ENCODE measurements at regions not wholly inside any gene's neighbourhood (a gene's known extent, or its start where the extent isn't known, plus 50 kb on each side); places are given as distances from the start of the nearest gene placed in this dataset.
"Not testable (repeated sequence)": the region's sequence is repeated elsewhere in the genome, so short reads cannot be mapped to it uniquely, and the experiment has no call there.

- DNase-seq, result no peak
These were observed 520.9 kb downstream of the HTR1B start for GRCh38 chr6:76942203-76942966.

- peak; percentile 45 for DNase-seq
These were observed 523.1 kb downstream of the HTR1B start for GRCh38 chr6:76940191-76940590.

GRCh38 chr6:76914737-76915136 is 548.6 kb downstream of the HTR1B start:
- no peak for DNase-seq

DNA sequence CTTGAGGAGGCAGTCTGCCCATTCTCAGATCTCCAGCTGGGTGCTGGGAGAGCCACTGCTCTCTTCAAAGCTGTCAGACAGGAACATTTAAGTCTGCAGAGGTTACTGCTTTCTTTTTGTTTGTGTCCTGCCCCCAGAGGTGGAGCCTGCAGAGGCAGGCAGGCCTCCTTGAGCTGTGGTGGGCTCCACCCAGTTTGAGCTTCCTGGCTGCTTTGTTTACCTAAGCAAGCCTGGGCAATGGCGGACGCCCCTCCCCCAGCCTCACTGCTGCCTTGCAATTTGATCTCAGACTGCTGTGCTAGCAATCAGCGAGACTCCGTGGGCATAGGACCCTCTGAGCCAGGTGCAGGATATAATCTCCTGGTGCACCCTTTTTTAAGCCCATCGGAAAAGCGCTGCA is 557.8 kb downstream of the HTR1B start:
- DNase-seq, result not testable (repeated sequence)

- DNase-seq, result no peak
These were observed 570.7 kb downstream of the HTR1B start for GRCh38 chr6:76892542-76892941.

DNA sequence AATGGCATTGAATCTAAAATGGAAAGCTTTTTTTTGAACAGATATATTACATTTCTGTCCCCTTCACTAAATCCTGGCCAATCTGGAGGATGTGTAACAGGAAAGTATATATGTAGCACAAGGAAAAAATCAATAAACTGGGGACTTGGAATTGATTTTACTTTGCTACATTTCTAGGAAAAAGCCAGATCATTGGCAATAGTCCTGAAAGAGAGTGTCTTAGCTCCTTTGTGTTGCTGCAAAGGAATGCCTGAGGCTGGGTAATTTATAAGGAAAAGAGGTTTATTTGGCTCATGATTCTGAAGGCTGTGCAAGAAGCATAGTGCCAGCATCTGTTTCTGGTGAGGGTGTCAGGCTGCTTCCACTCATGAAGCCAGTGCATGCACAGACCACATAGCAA is 574.9 kb downstream of the HTR1B start:
- DNase-seq, result no peak

DNA sequence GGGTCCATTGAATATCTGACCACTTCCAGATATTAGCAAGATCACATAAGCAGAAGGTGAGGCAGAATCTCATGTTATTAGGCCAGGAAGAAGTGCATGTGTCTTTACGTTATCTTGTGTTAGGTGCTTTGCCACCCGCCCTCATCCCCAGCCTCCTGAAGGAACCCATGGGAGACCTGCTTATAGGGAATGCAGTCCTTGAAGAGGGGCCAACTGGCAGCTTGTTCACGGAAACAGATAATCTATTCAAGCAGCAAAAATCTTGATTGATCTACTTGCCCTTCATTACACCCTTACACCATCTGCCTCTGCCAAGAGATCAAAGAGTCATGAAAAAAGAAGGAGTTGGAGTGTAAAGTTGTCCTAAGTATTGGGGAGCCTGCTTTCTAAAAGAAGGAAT is 576.4 kb downstream of the HTR1B start:
- DNase-seq, result no peak

DNA sequence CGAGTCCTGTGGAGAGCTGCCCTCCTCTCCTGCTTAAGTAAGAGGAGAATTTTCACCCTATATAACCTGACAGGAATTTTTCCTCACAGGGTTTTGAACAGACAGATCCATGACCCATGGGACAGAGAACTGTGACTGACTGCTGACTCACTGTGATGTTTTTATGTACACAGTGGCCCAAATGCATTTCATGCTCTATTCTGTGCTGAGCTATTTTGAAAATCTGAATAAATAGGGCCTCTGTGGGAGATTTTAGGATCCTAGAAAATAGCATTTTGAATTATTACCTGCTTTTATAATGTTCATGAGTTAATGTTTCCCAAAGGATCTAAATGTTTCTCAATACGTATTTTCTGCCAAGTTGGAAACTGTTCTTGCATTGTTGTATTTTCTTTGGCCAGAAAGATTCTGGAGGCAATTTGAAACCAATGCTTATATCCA is 577.4 kb downstream of the HTR1B start:
- no peak for DNase-seq

- no peak for DNase-seq
These were observed 581.9 kb downstream of the HTR1B start for GRCh38 chr6:76881414-76881813.

GRCh38 chr6:76876922-76877553 is 586.3 kb downstream of the HTR1B start:
- DNase-seq, result peak; percentile 7

GRCh38 chr6:76876430-76876829 is 586.9 kb downstream of the HTR1B start:
- DNase-seq, result not testable (repeated sequence)

DNA sequence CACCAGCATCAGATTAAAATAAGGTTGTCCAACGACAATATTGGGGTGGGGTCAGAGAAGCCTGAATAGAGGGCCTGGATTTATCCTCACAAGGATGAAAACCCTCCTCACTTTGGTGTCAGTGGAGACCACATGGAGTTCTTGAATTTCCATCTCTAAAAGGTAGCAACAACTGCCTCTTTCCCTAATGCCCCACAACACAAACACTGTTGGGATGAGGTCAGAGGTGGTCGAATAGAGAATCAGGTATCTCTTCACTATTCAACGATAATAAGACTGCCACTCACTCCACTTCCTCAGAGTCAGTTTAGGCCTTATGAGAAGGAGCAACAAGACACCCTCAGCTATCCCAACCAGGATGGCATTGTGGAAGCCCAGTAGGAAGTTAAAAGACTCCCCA is 596.1 kb downstream of the HTR1B start:
- DNase-seq, result no peak

GRCh38 chr6:76866091-76866915 is 597.0 kb downstream of the HTR1B start:
- no peak for DNase-seq

- no peak for DNase-seq
These were observed 600.4 kb downstream of the HTR1B start for GRCh38 chr6:76862936-76863335.

DNA sequence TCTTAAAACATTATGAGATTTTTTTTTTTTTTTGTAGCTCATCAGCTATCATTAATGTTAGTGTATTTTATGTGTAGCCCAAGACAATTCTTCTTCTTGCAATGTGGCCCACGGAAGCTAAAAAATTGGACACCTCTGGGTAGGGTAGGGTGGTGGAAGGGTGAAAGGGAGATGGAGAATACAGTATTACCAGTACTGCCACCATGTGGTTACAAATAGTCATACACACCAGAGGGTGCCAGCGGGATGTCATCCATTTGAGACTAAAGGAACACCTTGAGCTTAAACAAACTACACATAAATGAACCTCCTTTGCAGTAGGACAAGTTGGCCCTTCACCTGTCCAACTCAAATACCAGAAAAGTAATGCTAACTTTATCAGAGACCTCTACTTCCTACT is 601.9 kb downstream of the HTR1B start:
- DNase-seq, result peak; percentile 58

- DNase-seq, result no peak
These were observed 607.2 kb downstream of the HTR1B start for GRCh38 chr6:76856065-76856464.

DNA sequence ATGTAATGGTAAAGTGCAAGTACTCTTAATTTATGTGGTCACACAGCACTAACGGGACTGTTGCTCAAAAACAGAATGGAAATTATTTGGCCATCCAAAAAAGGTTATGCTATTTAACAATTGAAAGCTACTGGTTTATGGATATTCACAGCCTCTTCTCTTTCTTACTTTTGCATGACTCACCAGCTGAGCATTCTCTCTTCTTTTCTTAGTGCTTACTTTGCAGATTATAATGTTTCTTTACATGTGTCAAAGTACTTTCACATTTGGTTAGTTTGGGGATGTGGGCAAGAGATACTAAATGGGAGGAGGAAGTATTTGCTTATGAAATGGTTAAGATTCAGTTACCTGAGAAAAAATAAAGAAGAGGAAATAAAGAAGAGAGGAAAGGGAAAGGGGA is 610.5 kb downstream of the HTR1B start:
- DNase-seq, result peak; percentile 63

- not testable (repeated sequence) for DNase-seq
These were observed 613.9 kb downstream of the HTR1B start for GRCh38 chr6:76849274-76849970.

GRCh38 chr6:76843054-76843822 is 620.1 kb downstream of the HTR1B start:
- no peak for DNase-seq

GRCh38 chr6:76840865-76841264 is 622.4 kb downstream of the HTR1B start:
- no peak for DNase-seq

DNA sequence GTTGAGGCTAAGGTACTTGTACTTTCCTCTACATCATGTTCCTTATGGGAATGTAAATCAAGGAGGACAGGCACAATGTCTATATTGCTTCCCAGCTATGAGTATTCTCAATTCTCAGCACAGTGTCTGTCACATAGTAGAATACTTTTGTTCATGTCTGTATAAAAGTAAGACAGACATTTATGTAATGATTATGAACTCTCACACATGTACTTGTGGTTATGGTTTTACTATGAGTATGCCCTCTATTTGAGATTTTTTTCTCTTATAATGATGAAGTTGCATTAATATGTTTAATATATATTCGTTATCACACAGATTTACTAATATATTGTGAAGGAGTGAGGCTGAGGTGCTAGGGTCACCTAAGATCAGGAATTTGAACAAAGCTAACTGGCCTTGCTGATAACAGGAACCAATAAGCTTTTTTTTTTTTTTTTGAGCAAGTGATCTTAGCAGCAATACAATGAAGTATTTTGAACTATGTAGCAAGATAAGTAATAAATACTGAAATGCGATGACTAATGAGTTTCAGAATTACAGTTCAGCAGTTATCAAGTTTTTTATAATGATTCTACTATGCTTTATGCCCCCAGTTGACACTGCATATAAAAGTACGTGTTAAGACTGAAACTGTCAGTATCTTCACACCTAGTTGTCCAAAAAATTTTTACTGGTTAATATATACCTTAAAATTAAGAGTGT is 623.1 kb downstream of the HTR1B start:
- DNase-seq, result no peak

DNA sequence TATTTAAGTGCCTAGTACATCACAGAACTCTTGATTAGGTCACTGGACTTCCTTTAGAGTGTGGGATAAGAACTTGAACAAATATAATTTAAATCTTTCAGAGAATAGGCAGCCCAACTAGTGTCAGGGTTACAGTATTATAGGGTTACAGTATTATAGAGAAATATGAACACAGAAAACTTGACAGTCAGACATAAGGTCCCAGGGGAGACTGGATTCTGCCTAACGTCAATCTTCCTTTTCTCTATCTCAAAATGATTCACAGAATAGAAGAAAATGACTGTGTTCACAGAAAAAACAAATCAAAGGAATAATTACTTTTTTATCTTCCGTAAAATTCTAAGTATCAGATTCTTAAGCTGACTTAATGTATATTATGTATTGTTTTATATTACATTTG is 623.8 kb downstream of the HTR1B start:
- no peak for DNase-seq

All from OCI-M1 (cell line).